ENCODE measurements at regions not wholly inside any gene's neighbourhood (a gene's known extent, or its start where the extent isn't known, plus 50 kb on each side); places are given as distances from the start of the nearest gene placed in this dataset.

DNA sequence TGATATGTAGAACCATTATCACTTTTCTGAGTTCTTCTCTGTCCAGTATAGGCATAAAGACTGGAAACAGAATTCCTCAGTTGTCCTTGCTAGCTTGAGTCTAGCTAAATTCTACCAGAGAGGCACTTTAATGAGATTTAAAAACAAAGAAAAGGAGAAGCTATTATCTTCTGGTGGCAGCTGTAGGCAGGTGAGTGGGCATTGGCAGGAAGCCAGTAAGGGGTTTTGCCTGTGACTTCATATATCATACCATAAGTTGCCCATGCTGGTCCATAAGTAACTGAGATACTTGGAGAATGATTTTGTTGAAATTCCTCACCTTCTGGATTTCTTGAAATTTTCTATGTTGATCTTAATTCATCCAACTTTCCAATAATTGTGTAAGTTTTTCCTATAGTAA is 402.3 kb upstream of the TGFBR2 start:
- H3K27ac ChIP-seq (ENCODE audit: low read depth in 1 of 2, low read length in 1 of 2), result no peak overlapping the region
- no peaks in the 10 kb centered on the region for H3K36me3 ChIP-seq (ENCODE audit: control insufficient read depth in 2 of 2, insufficient read depth in 2 of 2, low read length in 1 of 2)
- H3K4me3 ChIP-seq (ENCODE audit: low read length in 2 of 2), result no peak overlapping the region
- no peaks in the 10 kb centered on the region for H3K27me3 ChIP-seq (ENCODE audit: control insufficient read depth in 2 of 2, insufficient read depth in 1 of 2, low read length in 1 of 2)
- no peaks in the 10 kb centered on the region for H3K9me3 ChIP-seq (ENCODE audit: control insufficient read depth in 2 of 2, insufficient read depth in 1 of 2, low read length in 1 of 2)
- no peaks in the 10 kb centered on the region for H3K4me1 ChIP-seq (ENCODE audit: control insufficient read depth in 2 of 2, insufficient read depth in 2 of 2, low read length in 2 of 2)
- DNase-seq (ENCODE audit: low read depth in 6 of 9, low spot score in 9 of 9), result no peak

DNA sequence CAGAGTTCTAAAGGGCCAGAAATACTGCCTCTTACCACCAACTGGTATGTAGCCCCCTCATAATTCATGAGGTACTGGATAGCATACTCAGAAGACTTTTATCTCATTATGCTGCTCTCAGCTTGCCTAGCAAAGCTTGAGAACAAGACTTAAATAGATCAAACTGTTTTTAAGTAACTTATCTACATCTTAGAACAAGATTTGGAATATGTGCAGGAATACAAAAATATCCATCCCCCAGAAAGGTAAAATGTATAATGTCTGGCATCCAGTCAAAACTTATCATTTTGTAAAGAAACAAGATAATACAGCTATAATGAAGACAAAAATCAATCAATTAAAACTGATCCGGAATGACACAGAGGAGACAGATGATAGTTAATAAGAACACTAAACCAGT is 400.4 kb upstream of the TGFBR2 start:
- no peak for DNase-seq (ENCODE audit: low read depth in 6 of 9, low spot score in 9 of 9)
- Histone ChIP-seq H3K4me1 (ENCODE audit: control insufficient read depth in 2 of 2, insufficient read depth in 2 of 2, low read length in 2 of 2) (no peaks in the 10 kb centered on the region), H3K4me3 (ENCODE audit: low read length in 2 of 2) (no peak overlapping the region), H3K9me3 (ENCODE audit: control insufficient read depth in 2 of 2, insufficient read depth in 1 of 2, low read length in 1 of 2) (no peaks in the 10 kb centered on the region), H3K27ac (ENCODE audit: low read depth in 1 of 2, low read length in 1 of 2) (no peak overlapping the region), H3K36me3 (ENCODE audit: control insufficient read depth in 2 of 2, insufficient read depth in 2 of 2, low read length in 1 of 2) (no peaks in the 10 kb centered on the region), H3K27me3 (ENCODE audit: control insufficient read depth in 2 of 2, insufficient read depth in 1 of 2, low read length in 1 of 2) (no peaks in the 10 kb centered on the region)
- WGBS, result 97% methylated on average over 1 of the region's 1 CpG

DNA sequence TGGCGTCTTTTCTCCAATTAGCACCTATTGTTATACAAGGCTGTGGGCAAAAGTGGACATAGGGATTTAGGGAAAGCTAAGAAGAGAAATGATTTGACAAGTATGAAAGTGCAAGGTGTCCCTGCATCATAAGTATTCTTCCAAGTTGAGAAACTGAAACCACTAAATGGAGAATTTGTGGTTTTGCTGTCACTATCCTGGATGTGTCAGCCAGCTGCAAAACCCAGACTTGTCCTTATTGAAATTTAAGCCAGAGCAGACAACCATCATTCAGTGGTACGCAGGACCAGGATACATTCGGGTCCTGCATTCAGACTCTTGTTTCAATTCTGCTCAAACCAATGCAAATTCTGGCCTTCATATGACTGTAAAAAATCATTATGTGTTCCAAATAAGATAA is 384.8 kb upstream of the TGFBR2 start:
- Histone ChIP-seq H3K4me1 (ENCODE audit: control insufficient read depth in 2 of 2, insufficient read depth in 2 of 2, low read length in 2 of 2) (no peaks in the 10 kb centered on the region), H3K27me3 (ENCODE audit: control insufficient read depth in 2 of 2, insufficient read depth in 1 of 2, low read length in 1 of 2) (no peaks in the 10 kb centered on the region), H3K9me3 (ENCODE audit: control insufficient read depth in 2 of 2, insufficient read depth in 1 of 2, low read length in 1 of 2) (no peaks in the 10 kb centered on the region), H3K27ac (ENCODE audit: low read depth in 1 of 2, low read length in 1 of 2) (no peak overlapping the region), H3K36me3 (ENCODE audit: control insufficient read depth in 2 of 2, insufficient read depth in 2 of 2, low read length in 1 of 2) (no peaks in the 10 kb centered on the region), H3K4me3 (ENCODE audit: low read length in 2 of 2) (no peak overlapping the region)
- 35% methylated on average over 3 of the region's 3 CpGs for WGBS
- peak in 2 of 9 donors; percentile 8 to 40 for DNase-seq (ENCODE audit: low read depth in 6 of 9, low spot score in 9 of 9)

- H3K27ac ChIP-seq (ENCODE audit: low read depth in 1 of 2, low read length in 1 of 2), result no peak overlapping the region
- no peaks in the 10 kb centered on the region for H3K27me3 ChIP-seq (ENCODE audit: control insufficient read depth in 2 of 2, insufficient read depth in 1 of 2, low read length in 1 of 2)
- H3K4me1 ChIP-seq (ENCODE audit: control insufficient read depth in 2 of 2, insufficient read depth in 2 of 2, low read length in 2 of 2), result no peaks in the 10 kb centered on the region
- no peak overlapping the region for H3K4me3 ChIP-seq (ENCODE audit: low read length in 2 of 2)
- no peaks in the 10 kb centered on the region for H3K9me3 ChIP-seq (ENCODE audit: control insufficient read depth in 2 of 2, insufficient read depth in 1 of 2, low read length in 1 of 2)
- H3K36me3 ChIP-seq (ENCODE audit: control insufficient read depth in 2 of 2, insufficient read depth in 2 of 2, low read length in 1 of 2), result no peaks in the 10 kb centered on the region
- 90% methylated on average over 2 of the region's 2 CpGs for whole genome bisulfite sequencing
- DNase-seq (ENCODE audit: low read depth in 6 of 9, low spot score in 9 of 9), result no peak
Observed at GRCh38 chr3:30222441-30222840, 384.0 kb upstream of the TGFBR2 start.

- H3K4me1 ChIP-seq (ENCODE audit: control insufficient read depth in 2 of 2, insufficient read depth in 2 of 2, low read length in 2 of 2), result no peaks in the 10 kb centered on the region
- H3K27me3 ChIP-seq (ENCODE audit: control insufficient read depth in 2 of 2, insufficient read depth in 1 of 2, low read length in 1 of 2), result no peaks in the 10 kb centered on the region
- H3K36me3 ChIP-seq (ENCODE audit: control insufficient read depth in 2 of 2, insufficient read depth in 2 of 2, low read length in 1 of 2), result no peaks in the 10 kb centered on the region
- no peak overlapping the region for H3K27ac ChIP-seq (ENCODE audit: low read depth in 1 of 2, low read length in 1 of 2)
- no peak overlapping the region for H3K4me3 ChIP-seq (ENCODE audit: low read length in 2 of 2)
- 93% methylated on average over 2 of the region's 2 CpGs for WGBS
- no peak for DNase-seq (ENCODE audit: low read depth in 6 of 9, low spot score in 9 of 9)
- no peaks in the 10 kb centered on the region for H3K9me3 ChIP-seq (ENCODE audit: control insufficient read depth in 2 of 2, insufficient read depth in 1 of 2, low read length in 1 of 2)
Observed at GRCh38 chr3:30225021-30225420, 381.4 kb upstream of the TGFBR2 start.

DNA sequence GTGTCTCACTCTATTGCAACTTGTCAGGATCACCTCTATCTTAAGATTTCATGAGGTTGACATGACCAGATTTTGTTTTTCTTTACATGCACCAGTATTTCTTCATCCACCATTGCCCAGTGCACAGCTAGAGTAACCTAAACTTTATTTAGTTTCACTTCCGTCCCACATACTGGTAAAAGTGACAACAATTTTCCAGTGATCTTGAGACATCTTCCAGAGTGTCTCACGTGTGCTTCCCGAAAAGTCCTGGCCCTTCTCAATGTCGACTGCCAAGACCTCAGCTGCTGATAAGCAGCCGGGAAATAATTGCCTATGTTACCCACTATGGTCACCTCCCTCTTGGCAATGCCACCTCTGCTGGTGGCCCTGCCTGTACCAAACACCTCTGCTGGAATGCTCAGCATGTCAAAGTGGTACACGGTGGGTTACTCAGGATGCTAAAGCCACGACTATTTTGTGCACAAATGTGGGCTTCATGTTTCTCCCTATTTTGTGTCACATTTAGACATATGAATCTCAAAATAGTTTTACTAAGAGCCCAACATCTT is 379.7 kb upstream of the TGFBR2 start:
- Histone ChIP-seq H3K27me3 (ENCODE audit: control insufficient read depth in 2 of 2, insufficient read depth in 1 of 2, low read length in 1 of 2) (no peaks in the 10 kb centered on the region), H3K4me3 (ENCODE audit: low read length in 2 of 2) (no peak overlapping the region), H3K36me3 (ENCODE audit: control insufficient read depth in 2 of 2, insufficient read depth in 2 of 2, low read length in 1 of 2) (no peaks in the 10 kb centered on the region), H3K9me3 (ENCODE audit: control insufficient read depth in 2 of 2, insufficient read depth in 1 of 2, low read length in 1 of 2) (no peaks in the 10 kb centered on the region), H3K4me1 (ENCODE audit: control insufficient read depth in 2 of 2, insufficient read depth in 2 of 2, low read length in 2 of 2) (no peaks in the 10 kb centered on the region), H3K27ac (ENCODE audit: low read depth in 1 of 2, low read length in 1 of 2) (no peak overlapping the region)
- 95% methylated on average over 7 of the region's 7 CpGs for WGBS
- no peak for DNase-seq (ENCODE audit: low read depth in 6 of 9, low spot score in 9 of 9)

- H3K4me3 ChIP-seq (ENCODE audit: low read length in 2 of 2), result no peak overlapping the region
- H3K36me3 ChIP-seq (ENCODE audit: control insufficient read depth in 2 of 2, insufficient read depth in 2 of 2, low read length in 1 of 2), result no peaks in the 10 kb centered on the region
- no peaks in the 10 kb centered on the region for H3K27me3 ChIP-seq (ENCODE audit: control insufficient read depth in 2 of 2, insufficient read depth in 1 of 2, low read length in 1 of 2)
- H3K4me1 ChIP-seq (ENCODE audit: control insufficient read depth in 2 of 2, insufficient read depth in 2 of 2, low read length in 2 of 2), result no peaks in the 10 kb centered on the region
- no peak overlapping the region for H3K27ac ChIP-seq (ENCODE audit: low read depth in 1 of 2, low read length in 1 of 2)
- WGBS, result 28% methylated on average over 2 of the region's 2 CpGs
- H3K9me3 ChIP-seq (ENCODE audit: control insufficient read depth in 2 of 2, insufficient read depth in 1 of 2, low read length in 1 of 2), result no peaks in the 10 kb centered on the region
- DNase-seq (ENCODE audit: low read depth in 6 of 9, low spot score in 9 of 9), result peak in 1 of 9 donors; percentile 18
Observed at GRCh38 chr3:30227571-30228301, 378.7 kb upstream of the TGFBR2 start.

- Histone ChIP-seq H3K27ac (ENCODE audit: low read depth in 1 of 2, low read length in 1 of 2) (no peak overlapping the region), H3K4me3 (ENCODE audit: low read length in 2 of 2) (no peak overlapping the region)
- WGBS, result 98% methylated on average over 2 of the region's 2 CpGs
Observed at GRCh38 chr3:30228302-30228631, 378.1 kb upstream of the TGFBR2 start.

GRCh38 chr3:30231277-30232141 is 374.9 kb upstream of the TGFBR2 start:
- WGBS, result 97% methylated on average over 3 of the region's 3 CpGs
- no peak overlapping the region for H3K4me3 ChIP-seq (ENCODE audit: low read length in 2 of 2)
- H3K36me3 ChIP-seq (ENCODE audit: control insufficient read depth in 2 of 2, insufficient read depth in 2 of 2, low read length in 1 of 2), result no peaks in the 10 kb centered on the region
- H3K9me3 ChIP-seq (ENCODE audit: control insufficient read depth in 2 of 2, insufficient read depth in 1 of 2, low read length in 1 of 2), result no peaks in the 10 kb centered on the region
- DNase-seq (ENCODE audit: low read depth in 6 of 9, low spot score in 9 of 9), result no peak
- H3K4me1 ChIP-seq (ENCODE audit: control insufficient read depth in 2 of 2, insufficient read depth in 2 of 2, low read length in 2 of 2), result no peaks in the 10 kb centered on the region
- no peak overlapping the region for H3K27ac ChIP-seq (ENCODE audit: low read depth in 1 of 2, low read length in 1 of 2)
- no peaks in the 10 kb centered on the region for H3K27me3 ChIP-seq (ENCODE audit: control insufficient read depth in 2 of 2, insufficient read depth in 1 of 2, low read length in 1 of 2)

More at GRCh38 chr3:30228302-30228631, 378.1 kb upstream of the TGFBR2 start:
- no peaks in the 10 kb centered on the region for H3K36me3 ChIP-seq (ENCODE audit: control insufficient read depth in 2 of 2, insufficient read depth in 2 of 2, low read length in 1 of 2)
- no peaks in the 10 kb centered on the region for H3K4me1 ChIP-seq (ENCODE audit: control insufficient read depth in 2 of 2, insufficient read depth in 2 of 2, low read length in 2 of 2)
- no peaks in the 10 kb centered on the region for H3K9me3 ChIP-seq (ENCODE audit: control insufficient read depth in 2 of 2, insufficient read depth in 1 of 2, low read length in 1 of 2)
- H3K27me3 ChIP-seq (ENCODE audit: control insufficient read depth in 2 of 2, insufficient read depth in 1 of 2, low read length in 1 of 2), result no peaks in the 10 kb centered on the region
- DNase-seq (ENCODE audit: low read depth in 6 of 9, low spot score in 9 of 9), result no peak

Measured in thymus (tissue), 11 donors.